A673 (cell line): ENCODE measurements at regions not wholly inside any gene's neighbourhood (a gene's known extent, or its start where the extent isn't known, plus 50 kb on each side); places are given as distances from the start of the nearest gene placed in this dataset.

Experiments used
- EZH2 ChIP-seq: fragments of 200-600 bp; sonication (generic); IDR thresholded peaks from 2 replicates; pipeline ENCODE4 v1.6.1; 2017; ENCODE audit warnings: borderline replicate concordance, low read depth, mild to moderate bottlenecking, mixed read lengths, antibody characterized with exemption, low read length; ENCODE audit not compliant: poor library complexity, severe bottlenecking
- TF ChIP-seq, protein P1 (sequence below): fragments of 300-800, 200-600 bp; sonication (generic); conservative IDR thresholded peaks from 2 replicates; pipeline ENCODE4 v1.5.1; 2017; ENCODE audit warnings: low read depth, mild to moderate bottlenecking, antibody characterized with exemption, low read length, moderate library complexity, mixed read lengths

- TF ChIP-seq, protein P1, sequence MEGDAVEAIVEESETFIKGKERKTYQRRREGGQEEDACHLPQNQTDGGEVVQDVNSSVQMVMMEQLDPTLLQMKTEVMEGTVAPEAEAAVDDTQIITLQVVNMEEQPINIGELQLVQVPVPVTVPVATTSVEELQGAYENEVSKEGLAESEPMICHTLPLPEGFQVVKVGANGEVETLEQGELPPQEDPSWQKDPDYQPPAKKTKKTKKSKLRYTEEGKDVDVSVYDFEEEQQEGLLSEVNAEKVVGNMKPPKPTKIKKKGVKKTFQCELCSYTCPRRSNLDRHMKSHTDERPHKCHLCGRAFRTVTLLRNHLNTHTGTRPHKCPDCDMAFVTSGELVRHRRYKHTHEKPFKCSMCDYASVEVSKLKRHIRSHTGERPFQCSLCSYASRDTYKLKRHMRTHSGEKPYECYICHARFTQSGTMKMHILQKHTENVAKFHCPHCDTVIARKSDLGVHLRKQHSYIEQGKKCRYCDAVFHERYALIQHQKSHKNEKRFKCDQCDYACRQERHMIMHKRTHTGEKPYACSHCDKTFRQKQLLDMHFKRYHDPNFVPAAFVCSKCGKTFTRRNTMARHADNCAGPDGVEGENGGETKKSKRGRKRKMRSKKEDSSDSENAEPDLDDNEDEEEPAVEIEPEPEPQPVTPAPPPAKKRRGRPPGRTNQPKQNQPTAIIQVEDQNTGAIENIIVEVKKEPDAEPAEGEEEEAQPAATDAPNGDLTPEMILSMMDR: no peak
- no peak for TF ChIP-seq EZH2
Measured at GRCh38 chr5:77936365-77936693, 160.2 kb upstream of the TBCA start.
